ENCODE measurements at regions not wholly inside any gene's neighbourhood (a gene's known extent, or its start where the extent isn't known, plus 50 kb on each side); places are given as distances from the start of the nearest gene placed in this dataset.

- in situ Hi-C loops (cut with HindIII; ENCODE audit: extremely low pct_ligation_motif_present, low pct_unique_long_range_greater_than_20kb) (no loop called here), intact Hi-C loops (cut with micrococcal nuclease; ENCODE audit: unreplicated experiment) (no loop called here)
- peaks cover 1 to 3% of the 10 kb centered on the region in 2 experiments; a peak in 2 of 5 replicates for H3K27me3 ChIP-seq (ENCODE audit: control insufficient read depth in 1 of 2, insufficient read depth in 2 of 2, low read length in 2 of 2)
- H2AFZ ChIP-seq (ENCODE audit: low read length) = no peak overlapping the region
- ATAC-seq = no peak
- no peaks in the 10 kb centered on the region for H4K20me1 ChIP-seq (ENCODE audit: insufficient read depth, low read length)
- H3K9ac ChIP-seq (ENCODE audit: insufficient read depth, low read depth, low read length) = no peak overlapping the region
- no peak for DNase-seq (ENCODE audit: low spot score)
- no peak overlapping the region for H3K27ac ChIP-seq (ENCODE audit: extremely low read length, insufficient read depth, low read length)
- 82% methylated on average over 3 of the region's 3 CpGs for WGBS (ENCODE audit: low lambda C conversion rate)
- ChIA-PET POLR2A (no interaction called here), CTCF (ENCODE audit: low intra/inter-chr PET ratio, low total read pairs) (no interaction called here)
- no peak for TF ChIP-seq FOXC1 (CRISPR knock-in tag; IDR thresholded peaks at IDR 0.05; ENCODE audit: borderline replicate concordance)
- peak; percentile 74 for TF ChIP-seq CEBPB (IDR thresholded peaks at IDR 0.05; ENCODE audit: borderline replicate concordance, low read depth, low read length)
- H3K36me3 ChIP-seq (replicated peaks in 1 of 2; ENCODE audit: control insufficient read depth in 1 of 2, insufficient read depth in 2 of 2, low read length in 2 of 2) = no peaks in the 10 kb centered on the region
- no peak overlapping the region for H3K4me2 ChIP-seq (ENCODE audit: low read depth, low read length)
- no peaks in the 10 kb centered on the region for H3K79me2 ChIP-seq (ENCODE audit: insufficient read depth, low read length)
- BruUV-seq (replicated peaks) = no TSS peak
- FAIRE-seq = no peak
- H3K4me3 ChIP-seq (replicated peaks in 1 of 3; ENCODE audit: insufficient read depth in 1 of 3, low read depth in 2 of 3, low read length in 3 of 3) = no peak overlapping the region
- no peaks in the 10 kb centered on the region for H3K9me3 ChIP-seq (ENCODE audit: low read length)
- peaks cover 17% of the 10 kb centered on the region for H3K4me1 ChIP-seq (ENCODE audit: insufficient read depth, low read length)
Measured at GRCh38 chr2:100211521-100211920, 69.1 kb upstream of the AFF3 start.

- FAIRE-seq = no peak
- ATAC-seq = no peak
- Histone ChIP-seq H3K36me3 (replicated peaks in 1 of 2; ENCODE audit: control insufficient read depth in 1 of 2, insufficient read depth in 2 of 2, low read length in 2 of 2) (no peaks in the 10 kb centered on the region), H3K27ac (ENCODE audit: extremely low read length, insufficient read depth, low read length) (no peak overlapping the region), H3K4me1 (ENCODE audit: insufficient read depth, low read length) (no peaks in the 10 kb centered on the region), H3K27me3 (ENCODE audit: control insufficient read depth in 1 of 2, insufficient read depth in 2 of 2, low read length in 2 of 2) (peaks cover 4 to 8% of the 10 kb centered on the region in 2 experiments; a peak in 3 of 5 replicates), H2AFZ (ENCODE audit: low read length) (no peak overlapping the region), H3K4me3 (replicated peaks in 1 of 3; ENCODE audit: insufficient read depth in 1 of 3, low read depth in 2 of 3, low read length in 3 of 3) (no peak overlapping the region), H3K4me2 (ENCODE audit: low read depth, low read length) (no peak overlapping the region), H3K9me3 (ENCODE audit: low read length) (no peaks in the 10 kb centered on the region), H4K20me1 (ENCODE audit: insufficient read depth, low read length) (no peaks in the 10 kb centered on the region), H3K79me2 (ENCODE audit: insufficient read depth, low read length) (no peaks in the 10 kb centered on the region), H3K9ac (ENCODE audit: insufficient read depth, low read depth, low read length) (no peak overlapping the region)
- in situ Hi-C loops (cut with HindIII; ENCODE audit: extremely low pct_ligation_motif_present, low pct_unique_long_range_greater_than_20kb) (no loop called here), intact Hi-C loops (cut with micrococcal nuclease; ENCODE audit: unreplicated experiment) (no loop called here)
- DNase-seq (ENCODE audit: low spot score) = no peak
- TF ChIP-seq STAG1 (CRISPR knock-in tag; IDR thresholded peaks at IDR 0.05) = 0 out of 2 replicates have a peak, but pooled peaks have one; percentile 6
- 0 out of 2 replicates have a peak, but pooled peaks have one; percentile 16 for TF ChIP-seq CTCF (CRISPR knock-in tag; IDR thresholded peaks at IDR 0.05)
- TF ChIP-seq PBX2 (CRISPR knock-in tag; IDR thresholded peaks at IDR 0.05) = no peak
- CTCF ChIA-PET (ENCODE audit: low intra/inter-chr PET ratio, low total read pairs) = no interaction called here
- POLR2A ChIA-PET = no interaction called here
- 36% methylated on average over 12 of the region's 13 CpGs for WGBS (ENCODE audit: low lambda C conversion rate)
- no TSS peak for BruUV-seq (replicated peaks)
Measured at GRCh38 chr2:100208141-100208770, 65.9 kb upstream of the AFF3 start.

Measured in HepG2 (cell line).